ENCODE measurements at regions not wholly inside any gene's neighbourhood (a gene's known extent, or its start where the extent isn't known, plus 50 kb on each side); places are given as distances from the start of the nearest gene placed in this dataset.

DNA sequence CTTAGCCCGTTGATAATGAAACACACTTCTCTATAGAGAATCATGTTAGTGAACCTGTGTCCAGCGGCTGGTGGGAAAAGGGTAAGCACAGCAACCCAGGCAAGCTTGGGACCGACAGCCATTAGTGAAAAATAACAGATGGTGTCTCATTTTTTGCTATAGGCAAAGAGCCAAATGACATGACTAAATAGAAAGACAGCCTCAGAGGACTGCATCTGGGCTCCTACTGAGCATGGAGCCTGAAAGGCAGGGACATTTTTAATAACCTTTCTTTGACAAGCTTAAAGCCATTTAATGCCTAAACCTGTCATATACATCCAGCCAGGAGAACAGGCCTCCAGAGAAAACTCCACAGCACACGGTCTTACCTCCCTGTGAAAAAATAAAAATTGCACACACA lies 67.0 kb downstream of the FANCF start:
- Histone ChIP-seq H2AFZ (ENCODE audit: low read length) (peak overlapping the region; percentile 25), H4K91ac (ENCODE audit: low read depth, low read length, poor library complexity) (no peak overlapping the region), H3K36me3 (replicated peaks in 1 of 2; ENCODE audit: control insufficient read depth in 2 of 2, insufficient read depth in 2 of 2, low read length in 2 of 2) (no peaks in the 10 kb centered on the region), H2AK5ac (ENCODE audit: low read depth, low read length) (no peak overlapping the region), H3K79me1 (ENCODE audit: low read depth, low read length) (no peaks in the 10 kb centered on the region), H3K4ac (ENCODE audit: low read length) (no peak overlapping the region), H3K4me2 (ENCODE audit: insufficient read depth, low read length, poor library complexity, severe bottlenecking) (no peak overlapping the region), H3K27ac (replicated peaks; ENCODE audit: low read length) (no peak overlapping the region), H2BK15ac (ENCODE audit: low read length) (no peak overlapping the region), H3K14ac (ENCODE audit: low read length) (no peak overlapping the region), H3K27me3 (ENCODE audit: control insufficient read depth in 3 of 3, insufficient read depth in 3 of 3, low read depth in 1 of 3, low read length in 3 of 3) (no peaks in the 10 kb centered on the region), H3K18ac (ENCODE audit: low read length) (no peak overlapping the region), H3K9ac (ENCODE audit: low read depth, low read length, poor library complexity) (no peak overlapping the region), H2BK120ac (ENCODE audit: low read depth, low read length) (no peak overlapping the region), H3K4me3 (ENCODE audit: low read length in 2 of 2) (no peak overlapping the region), H3K9me3 (replicated peaks in 1 of 2; ENCODE audit: control insufficient read depth in 2 of 2, insufficient read depth in 1 of 2, low read depth in 1 of 2, low read length in 2 of 2) (peaks cover 0 to 5% of the 10 kb centered on the region in 2 donors), H3K23ac (ENCODE audit: low read depth, low read length, poor library complexity) (no peak overlapping the region), H2BK12ac (ENCODE audit: low read length) (no peak overlapping the region), H3K4me1 (ENCODE audit: control insufficient read depth in 2 of 2, insufficient read depth in 1 of 2, low read depth in 1 of 2, low read length in 2 of 2) (peaks cover 0 to 3% of the 10 kb centered on the region in 2 donors), H4K8ac (ENCODE audit: low read depth, low read length) (no peak overlapping the region), H2BK5ac (ENCODE audit: low read length) (no peak overlapping the region)
- WGBS, 2 donors (ENCODE audit: extremely low coverage in 2 of 2, insufficient read length in 2 of 2, insufficient replicate concordance in 1 of 2) = no CpG with 5 or more reads among the region's 4 CpGs
- DNase-seq (ENCODE audit: low spot score) = no peak

DNA sequence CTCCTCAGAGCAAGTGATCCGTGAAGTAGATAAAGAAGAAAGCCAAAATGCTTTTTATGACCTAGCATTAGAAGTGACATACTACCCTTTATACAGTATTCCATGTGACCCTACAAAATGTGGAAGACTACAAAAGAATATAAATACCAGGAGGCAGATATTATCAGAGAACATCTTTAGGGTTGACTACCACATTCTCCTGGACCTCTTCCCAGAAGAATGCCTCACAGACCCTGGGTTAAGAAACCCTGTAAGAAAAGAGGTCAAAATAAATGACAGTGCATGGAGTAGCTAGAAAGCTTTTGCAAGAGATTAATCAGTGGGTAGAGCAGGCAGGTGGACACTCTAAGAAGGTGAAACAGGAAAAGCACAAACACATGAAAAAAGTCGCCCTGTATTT lies 69.2 kb downstream of the FANCF start:
- Histone ChIP-seq H3K4me3 (ENCODE audit: low read length in 2 of 2) (no peak overlapping the region), H4K8ac (ENCODE audit: low read depth, low read length) (no peak overlapping the region), H3K4ac (ENCODE audit: low read length) (no peak overlapping the region), H2AK5ac (ENCODE audit: low read depth, low read length) (no peak overlapping the region), H2BK15ac (ENCODE audit: low read length) (no peak overlapping the region), H2BK5ac (ENCODE audit: low read length) (no peak overlapping the region), H3K23ac (ENCODE audit: low read depth, low read length, poor library complexity) (no peak overlapping the region), H3K27ac (replicated peaks; ENCODE audit: low read length) (no peak overlapping the region), H3K4me1 (ENCODE audit: control insufficient read depth in 2 of 2, insufficient read depth in 1 of 2, low read depth in 1 of 2, low read length in 2 of 2) (peaks cover 0 to 3% of the 10 kb centered on the region in 2 donors), H3K79me1 (ENCODE audit: low read depth, low read length) (no peaks in the 10 kb centered on the region), H4K91ac (ENCODE audit: low read depth, low read length, poor library complexity) (no peak overlapping the region), H3K9me3 (replicated peaks in 1 of 2; ENCODE audit: control insufficient read depth in 2 of 2, insufficient read depth in 1 of 2, low read depth in 1 of 2, low read length in 2 of 2) (peaks cover 0 to 5% of the 10 kb centered on the region in 2 donors), H2AFZ (ENCODE audit: low read length) (no peak overlapping the region), H2BK120ac (ENCODE audit: low read depth, low read length) (no peak overlapping the region), H3K4me2 (ENCODE audit: insufficient read depth, low read length, poor library complexity, severe bottlenecking) (no peak overlapping the region), H3K36me3 (replicated peaks in 1 of 2; ENCODE audit: control insufficient read depth in 2 of 2, insufficient read depth in 2 of 2, low read length in 2 of 2) (no peaks in the 10 kb centered on the region), H3K27me3 (ENCODE audit: control insufficient read depth in 3 of 3, insufficient read depth in 3 of 3, low read depth in 1 of 3, low read length in 3 of 3) (no peaks in the 10 kb centered on the region), H3K9ac (ENCODE audit: low read depth, low read length, poor library complexity) (no peak overlapping the region), H2BK12ac (ENCODE audit: low read length) (no peak overlapping the region), H3K18ac (ENCODE audit: low read length) (no peak overlapping the region), H3K14ac (ENCODE audit: low read length) (no peak overlapping the region)
- no CpG with 5 or more reads among the region's 2 CpGs for WGBS, 2 donors (ENCODE audit: extremely low coverage in 2 of 2, insufficient read length in 2 of 2, insufficient replicate concordance in 1 of 2)
- DNase-seq (ENCODE audit: low spot score) = no peak

DNA sequence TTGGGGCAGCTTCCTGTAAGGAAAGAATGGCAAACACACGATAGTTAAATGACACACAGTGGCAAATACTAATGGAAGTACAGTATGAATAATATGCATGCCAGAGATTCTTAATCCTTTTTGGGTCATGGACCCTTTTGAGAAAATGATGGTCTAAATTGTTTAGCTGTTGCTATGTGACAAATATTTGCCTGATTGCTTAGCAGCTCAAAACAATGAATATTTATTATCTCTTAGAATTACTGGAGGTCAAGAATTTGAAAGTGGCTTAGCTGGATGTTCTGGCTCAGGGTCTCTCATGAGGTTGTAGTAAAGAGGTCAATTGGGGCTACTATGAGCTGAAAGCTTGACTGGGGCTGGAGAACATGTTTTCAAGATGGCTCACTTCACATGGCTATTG lies 69.7 kb downstream of the FANCF start:
- no peak overlapping the region for H2BK120ac ChIP-seq (ENCODE audit: low read depth, low read length)

DNA sequence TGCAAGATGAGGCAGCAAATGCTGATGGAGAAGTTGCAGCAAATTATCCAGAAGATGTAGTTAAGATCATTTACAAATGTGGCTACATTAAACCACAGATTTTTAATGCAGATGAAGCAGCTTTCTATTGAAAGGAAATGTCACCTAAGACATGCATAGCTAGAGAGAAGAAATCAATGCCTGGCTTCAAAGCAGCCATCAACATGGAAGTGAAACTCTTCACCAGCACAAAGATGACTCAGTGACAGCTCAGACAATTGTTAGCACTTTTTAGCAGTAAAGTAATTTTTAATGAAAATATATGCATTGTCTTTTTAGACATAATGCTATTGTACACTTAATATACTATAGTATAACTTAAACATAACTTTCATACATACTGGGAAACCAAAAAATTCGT lies 71.4 kb downstream of the FANCF start:
- no peak overlapping the region for H2AK5ac ChIP-seq (ENCODE audit: low read depth, low read length)
- DNase-seq (ENCODE audit: low spot score) = no peak
- H3K4me2 ChIP-seq (ENCODE audit: insufficient read depth, low read length, poor library complexity, severe bottlenecking) = no peak overlapping the region
- H3K9ac ChIP-seq (ENCODE audit: low read depth, low read length, poor library complexity) = no peak overlapping the region
- H3K27ac ChIP-seq (replicated peaks; ENCODE audit: low read length) = no peak overlapping the region
- no peak overlapping the region for H3K14ac ChIP-seq (ENCODE audit: low read length)
- no peaks in the 10 kb centered on the region for H3K79me1 ChIP-seq (ENCODE audit: low read depth, low read length)
- H4K8ac ChIP-seq (ENCODE audit: low read depth, low read length) = no peak overlapping the region
- no peak overlapping the region for H2BK12ac ChIP-seq (ENCODE audit: low read length)
- H2AFZ ChIP-seq (ENCODE audit: low read length) = no peak overlapping the region
- no peak overlapping the region for H3K4ac ChIP-seq (ENCODE audit: low read length)
- WGBS, 2 donors (ENCODE audit: extremely low coverage in 2 of 2, insufficient read length in 2 of 2, insufficient replicate concordance in 1 of 2) = no CpG with 5 or more reads among the region's 1 CpG
- H3K18ac ChIP-seq (ENCODE audit: low read length) = no peak overlapping the region
- H3K4me1 ChIP-seq (ENCODE audit: control insufficient read depth in 2 of 2, insufficient read depth in 1 of 2, low read depth in 1 of 2, low read length in 2 of 2) = peaks cover 0 to 3% of the 10 kb centered on the region in 2 donors
- H3K27me3 ChIP-seq (ENCODE audit: control insufficient read depth in 3 of 3, insufficient read depth in 3 of 3, low read depth in 1 of 3, low read length in 3 of 3) = no peaks in the 10 kb centered on the region
- no peak overlapping the region for H2BK15ac ChIP-seq (ENCODE audit: low read length)
- H4K91ac ChIP-seq (ENCODE audit: low read depth, low read length, poor library complexity) = no peak overlapping the region
- H3K9me3 ChIP-seq (replicated peaks in 1 of 2; ENCODE audit: control insufficient read depth in 2 of 2, insufficient read depth in 1 of 2, low read depth in 1 of 2, low read length in 2 of 2) = peaks cover 0 to 5% of the 10 kb centered on the region in 2 donors
- no peaks in the 10 kb centered on the region for H3K36me3 ChIP-seq (replicated peaks in 1 of 2; ENCODE audit: control insufficient read depth in 2 of 2, insufficient read depth in 2 of 2, low read length in 2 of 2)
- H2BK5ac ChIP-seq (ENCODE audit: low read length) = no peak overlapping the region
- H3K4me3 ChIP-seq (ENCODE audit: low read length in 2 of 2) = no peak overlapping the region
- no peak overlapping the region for H2BK120ac ChIP-seq (ENCODE audit: low read depth, low read length)
- no peak overlapping the region for H3K23ac ChIP-seq (ENCODE audit: low read depth, low read length, poor library complexity)

More for the DNA sequence above, 69.7 kb downstream of the FANCF start:
- Histone ChIP-seq H3K18ac (ENCODE audit: low read length) (no peak overlapping the region), H3K36me3 (replicated peaks in 1 of 2; ENCODE audit: control insufficient read depth in 2 of 2, insufficient read depth in 2 of 2, low read length in 2 of 2) (no peaks in the 10 kb centered on the region), H3K23ac (ENCODE audit: low read depth, low read length, poor library complexity) (no peak overlapping the region), H3K4ac (ENCODE audit: low read length) (no peak overlapping the region), H2BK5ac (ENCODE audit: low read length) (no peak overlapping the region), H3K9ac (ENCODE audit: low read depth, low read length, poor library complexity) (no peak overlapping the region), H2AFZ (ENCODE audit: low read length) (no peak overlapping the region), H3K79me1 (ENCODE audit: low read depth, low read length) (no peaks in the 10 kb centered on the region), H4K8ac (ENCODE audit: low read depth, low read length) (no peak overlapping the region), H2AK5ac (ENCODE audit: low read depth, low read length) (no peak overlapping the region), H2BK15ac (ENCODE audit: low read length) (no peak overlapping the region), H3K4me2 (ENCODE audit: insufficient read depth, low read length, poor library complexity, severe bottlenecking) (no peak overlapping the region), H3K27ac (replicated peaks; ENCODE audit: low read length) (no peak overlapping the region), H3K9me3 (replicated peaks in 1 of 2; ENCODE audit: control insufficient read depth in 2 of 2, insufficient read depth in 1 of 2, low read depth in 1 of 2, low read length in 2 of 2) (peaks cover 0 to 5% of the 10 kb centered on the region in 2 donors), H4K91ac (ENCODE audit: low read depth, low read length, poor library complexity) (no peak overlapping the region), H3K14ac (ENCODE audit: low read length) (no peak overlapping the region), H3K4me1 (ENCODE audit: control insufficient read depth in 2 of 2, insufficient read depth in 1 of 2, low read depth in 1 of 2, low read length in 2 of 2) (peaks cover 0 to 3% of the 10 kb centered on the region in 2 donors), H3K27me3 (ENCODE audit: control insufficient read depth in 3 of 3, insufficient read depth in 3 of 3, low read depth in 1 of 3, low read length in 3 of 3) (no peaks in the 10 kb centered on the region), H3K4me3 (ENCODE audit: low read length in 2 of 2) (no peak overlapping the region), H2BK12ac (ENCODE audit: low read length) (no peak overlapping the region)
- no peak for DNase-seq (ENCODE audit: low spot score)
- no CpG with 5 or more reads among the region's 1 CpG for WGBS, 2 donors (ENCODE audit: extremely low coverage in 2 of 2, insufficient read length in 2 of 2, insufficient replicate concordance in 1 of 2)

Measured in neuronal stem cell (in vitro differentiated cells).